ENCODE measurements at regions not wholly inside any gene's neighbourhood (a gene's known extent, or its start where the extent isn't known, plus 50 kb on each side); places are given as distances from the start of the nearest gene placed in this dataset.
A peak's percentile ranks its signal among the peaks of the same experiment; 100 is the strongest.

DNA sequence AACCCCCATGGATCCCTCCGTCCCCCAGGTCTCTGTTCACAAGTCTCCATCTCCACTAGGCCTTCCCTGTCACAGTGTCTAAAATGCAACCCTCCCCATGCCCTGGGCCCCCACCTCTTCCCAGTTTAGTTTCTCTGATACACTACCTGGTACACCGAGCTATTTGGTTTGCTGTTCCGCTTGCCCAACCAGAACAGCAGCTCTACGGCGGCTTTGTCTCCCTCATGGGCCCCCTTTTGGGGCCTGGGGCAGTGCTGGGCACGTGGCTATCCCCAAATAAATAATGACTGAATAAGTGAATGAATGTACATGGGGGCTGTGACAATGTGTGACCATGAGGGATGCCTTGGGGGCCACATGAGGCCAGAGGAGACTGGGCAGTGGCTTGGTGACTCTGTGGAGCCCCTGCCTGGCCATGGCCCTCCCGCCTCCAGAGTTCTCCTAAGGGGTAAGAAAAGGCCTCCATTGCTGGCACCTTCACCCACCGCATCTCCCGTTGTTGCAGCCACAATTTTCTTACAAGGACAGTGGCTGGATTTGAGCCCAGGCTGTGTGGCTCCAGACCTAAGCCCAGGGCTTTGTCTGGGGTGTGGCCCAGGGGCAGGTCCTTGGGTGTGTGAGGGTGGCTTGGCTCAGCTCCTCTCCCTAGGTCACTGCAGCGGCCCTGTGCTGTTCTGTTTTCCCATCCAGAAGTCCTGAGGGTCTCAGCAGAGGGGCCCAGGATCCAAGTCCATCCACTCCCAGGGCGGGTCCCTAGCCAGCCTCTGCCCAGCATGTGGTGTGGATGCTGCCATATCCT, 408.5 kb upstream of the SULF2 start:
- peak overlapping the region; percentile 35 for H3K4me2 ChIP-seq
- TF ChIP-seq Cebpa-rat (IDR thresholded peaks at IDR 0.05): no peak

DNA sequence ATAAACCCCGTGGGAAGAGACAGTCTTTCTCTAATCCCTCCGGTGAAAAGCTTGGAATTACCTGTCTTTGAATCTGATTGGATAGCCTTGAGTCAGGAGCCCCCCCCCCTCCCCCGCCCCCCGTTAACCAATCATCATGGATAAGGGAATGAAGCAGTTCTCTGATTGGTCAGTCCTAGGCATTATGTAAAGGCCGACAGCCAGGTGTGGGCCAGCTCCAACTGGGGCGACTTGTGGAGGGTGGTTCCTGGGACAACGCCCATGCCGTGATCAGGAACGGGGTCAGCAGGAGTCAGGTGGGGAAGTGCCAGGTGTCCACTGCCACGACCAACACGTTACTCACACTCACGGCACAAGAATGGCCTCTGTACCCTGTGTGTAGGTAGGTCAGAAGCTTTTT, 406.8 kb upstream of the SULF2 start:
- H3K4me3 ChIP-seq: no peak overlapping the region
- H3K27ac ChIP-seq: no peak overlapping the region
- no peaks in the 10 kb centered on the region for H4K20me1 ChIP-seq
- H3K36me3 ChIP-seq: no peaks in the 10 kb centered on the region
- no peak overlapping the region for H3K9ac ChIP-seq
- H3K4me1 ChIP-seq: peaks cover 39% of the 10 kb centered on the region
- TF ChIP-seq Cebpa-rat (IDR thresholded peaks at IDR 0.05): no peak
- no peak overlapping the region for H3K4me2 ChIP-seq
- H3K27me3 ChIP-seq: no peaks in the 10 kb centered on the region
- H3K9me3 ChIP-seq: no peaks in the 10 kb centered on the region

More for the DNA sequence above, 408.5 kb upstream of the SULF2 start:
- no peak overlapping the region for H3K9ac ChIP-seq
- no peaks in the 10 kb centered on the region for H3K36me3 ChIP-seq
- H3K9me3 ChIP-seq: no peaks in the 10 kb centered on the region
- H3K27me3 ChIP-seq: no peaks in the 10 kb centered on the region
- no peaks in the 10 kb centered on the region for H4K20me1 ChIP-seq
- H3K27ac ChIP-seq: peak overlapping the region; percentile 11
- H3K4me3 ChIP-seq: no peak overlapping the region
- H3K4me1 ChIP-seq: peaks cover 51% of the 10 kb centered on the region

DNA sequence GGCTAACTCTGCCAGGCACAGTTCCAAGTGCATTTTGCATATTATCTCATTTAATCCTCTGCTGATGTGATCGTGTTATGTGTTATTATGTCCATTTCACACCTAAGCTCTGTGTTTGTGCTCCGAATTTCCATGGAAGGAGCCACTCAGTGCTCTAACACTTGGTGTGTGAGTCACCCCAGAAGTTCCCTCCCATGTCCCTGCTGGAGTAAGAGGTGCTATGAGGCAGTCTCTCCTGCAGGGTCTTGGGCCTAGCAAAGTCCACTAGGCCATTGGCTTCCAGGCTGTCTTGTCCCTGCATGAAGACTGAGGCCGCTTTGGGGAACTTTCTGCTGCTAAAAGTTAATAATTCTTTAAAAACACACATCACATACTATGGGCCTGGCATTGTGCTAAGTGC, 405.9 kb upstream of the SULF2 start:
- Histone ChIP-seq H4K20me1 (no peaks in the 10 kb centered on the region), H3K9me3 (no peaks in the 10 kb centered on the region), H3K27ac (no peak overlapping the region), H3K27me3 (no peaks in the 10 kb centered on the region), H3K4me3 (no peak overlapping the region), H3K4me2 (peak overlapping the region; percentile 27), H3K4me1 (peaks cover 32% of the 10 kb centered on the region), H3K9ac (no peak overlapping the region), H3K36me3 (no peaks in the 10 kb centered on the region)
- no peak for TF ChIP-seq Cebpa-rat (IDR thresholded peaks at IDR 0.05)

GRCh38 chr20:48190757-48191156, 405.5 kb upstream of the SULF2 start:
- peaks cover 32% of the 10 kb centered on the region for H3K4me1 ChIP-seq
- peak overlapping the region; percentile 27 for H3K4me2 ChIP-seq
- TF ChIP-seq Cebpa-rat (IDR thresholded peaks at IDR 0.05): no peak
- H3K36me3 ChIP-seq: no peaks in the 10 kb centered on the region
- H4K20me1 ChIP-seq: no peaks in the 10 kb centered on the region
- no peak overlapping the region for H3K27ac ChIP-seq
- H3K4me3 ChIP-seq: no peak overlapping the region
- H3K27me3 ChIP-seq: no peaks in the 10 kb centered on the region
- no peaks in the 10 kb centered on the region for H3K9me3 ChIP-seq
- no peak overlapping the region for H3K9ac ChIP-seq

- TF ChIP-seq Cebpa-rat (IDR thresholded peaks at IDR 0.05): no peak
- Histone ChIP-seq H3K27me3 (no peaks in the 10 kb centered on the region), H3K27ac (no peak overlapping the region), H3K4me3 (no peak overlapping the region), H3K9me3 (no peaks in the 10 kb centered on the region), H3K4me1 (peaks cover 25% of the 10 kb centered on the region), H3K36me3 (no peaks in the 10 kb centered on the region), H3K9ac (no peak overlapping the region), H3K4me2 (no peak overlapping the region), H4K20me1 (no peaks in the 10 kb centered on the region)
Measured at GRCh38 chr20:48189181-48189580, 403.9 kb upstream of the SULF2 start.

GRCh38 chr20:48187851-48188250, 402.6 kb upstream of the SULF2 start:
- Histone ChIP-seq H3K4me2 (no peak overlapping the region), H3K36me3 (no peaks in the 10 kb centered on the region), H3K9me3 (no peaks in the 10 kb centered on the region), H4K20me1 (no peaks in the 10 kb centered on the region), H3K4me3 (no peak overlapping the region), H3K27ac (no peak overlapping the region), H3K27me3 (no peaks in the 10 kb centered on the region), H3K9ac (no peak overlapping the region), H3K4me1 (peaks cover 17% of the 10 kb centered on the region)
- no peak for TF ChIP-seq Cebpa-rat (IDR thresholded peaks at IDR 0.05)

- H3K9ac ChIP-seq: no peak overlapping the region
- H3K4me2 ChIP-seq: no peak overlapping the region
- no peak overlapping the region for H3K4me3 ChIP-seq
- H4K20me1 ChIP-seq: no peaks in the 10 kb centered on the region
- H3K36me3 ChIP-seq: no peaks in the 10 kb centered on the region
- no peaks in the 10 kb centered on the region for H3K27me3 ChIP-seq
- no peak for TF ChIP-seq Cebpa-rat (IDR thresholded peaks at IDR 0.05)
- H3K27ac ChIP-seq: no peak overlapping the region
- peaks cover 17% of the 10 kb centered on the region for H3K4me1 ChIP-seq
- no peaks in the 10 kb centered on the region for H3K9me3 ChIP-seq
Measured at GRCh38 chr20:48186915-48187314, 401.6 kb upstream of the SULF2 start.

DNA sequence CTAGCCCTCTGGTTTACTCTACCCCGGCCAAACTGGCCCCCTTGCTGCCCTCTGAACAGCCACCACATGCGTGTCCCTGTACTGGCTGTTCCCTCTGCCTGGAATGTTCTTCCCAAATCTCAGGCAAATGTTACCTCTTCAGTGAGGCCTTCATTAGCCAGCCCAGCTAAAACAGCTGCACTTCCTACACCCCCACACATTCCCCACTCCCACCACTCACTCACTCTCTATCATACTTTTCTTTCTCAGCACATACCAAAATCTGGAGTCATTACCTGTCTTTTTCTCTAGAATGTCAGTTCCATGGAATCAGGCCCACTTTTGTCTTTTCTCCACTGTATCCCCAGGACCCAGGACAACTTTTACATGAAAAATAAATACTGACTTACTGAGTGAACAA, 401.2 kb upstream of the SULF2 start:
- Histone ChIP-seq H4K20me1 (no peaks in the 10 kb centered on the region), H3K9me3 (no peaks in the 10 kb centered on the region), H3K9ac (no peak overlapping the region), H3K4me1 (peaks cover 13% of the 10 kb centered on the region), H3K27me3 (no peaks in the 10 kb centered on the region), H3K36me3 (no peaks in the 10 kb centered on the region), H3K27ac (no peak overlapping the region), H3K4me3 (no peak overlapping the region), H3K4me2 (no peak overlapping the region)
- TF ChIP-seq Cebpa-rat (IDR thresholded peaks at IDR 0.05): no peak

GRCh38 chr20:48184229-48184628, 398.9 kb upstream of the SULF2 start:
- Histone ChIP-seq H4K20me1 (no peaks in the 10 kb centered on the region), H3K4me3 (no peak overlapping the region), H3K27ac (no peak overlapping the region), H3K9ac (no peak overlapping the region), H3K4me2 (no peak overlapping the region), H3K36me3 (no peaks in the 10 kb centered on the region), H3K9me3 (peaks cover 11% of the 10 kb centered on the region; the same call in 1 of the 2 replicates), H3K4me1 (no peaks in the 10 kb centered on the region), H3K27me3 (no peaks in the 10 kb centered on the region)
- TF ChIP-seq Cebpa-rat (IDR thresholded peaks at IDR 0.05): no peak

DNA sequence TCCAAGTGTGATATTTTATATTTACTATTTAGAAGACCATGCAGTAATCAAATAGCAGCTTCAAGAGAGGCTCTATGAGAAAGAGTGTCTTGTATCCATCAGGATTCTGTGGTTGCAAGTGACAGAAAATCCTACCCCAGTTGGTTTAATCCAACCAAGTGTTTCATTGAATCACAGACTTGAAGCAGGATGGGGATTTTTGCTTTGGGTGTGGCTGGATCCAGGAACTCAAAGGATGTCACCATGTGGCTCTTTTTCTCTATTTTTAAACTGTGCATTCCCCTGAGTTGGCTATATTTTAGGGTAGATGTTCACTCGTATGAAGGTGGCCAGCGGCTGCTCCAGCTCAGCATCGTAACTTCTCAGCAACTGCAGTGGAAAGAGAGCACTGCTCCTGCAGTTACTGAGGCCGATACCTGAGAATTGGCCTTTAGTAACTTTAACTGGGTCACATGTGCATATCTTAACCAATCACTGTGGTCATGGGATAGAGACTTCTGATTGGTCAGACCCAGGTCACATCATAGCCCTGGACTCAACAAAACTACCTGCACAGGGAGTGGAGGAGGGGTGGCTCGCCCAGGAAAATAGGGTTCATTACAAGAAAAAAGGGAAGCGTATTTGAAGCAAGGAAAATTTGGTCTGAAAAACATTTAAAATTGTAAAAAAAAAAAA, 396.1 kb upstream of the SULF2 start:
- TF ChIP-seq Cebpa-rat (IDR thresholded peaks at IDR 0.05): no peak
- no peak overlapping the region for H3K4me2 ChIP-seq

More for the DNA sequence above, 396.1 kb upstream of the SULF2 start:
- Histone ChIP-seq H3K36me3 (no peaks in the 10 kb centered on the region), H3K27me3 (no peaks in the 10 kb centered on the region), H3K9ac (no peak overlapping the region), H3K4me1 (no peaks in the 10 kb centered on the region), H3K9me3 (peaks cover 11% of the 10 kb centered on the region; the same call in 1 of the 2 replicates), H4K20me1 (no peaks in the 10 kb centered on the region), H3K27ac (no peak overlapping the region), H3K4me3 (no peak overlapping the region)

All from BLaER1 (cell line).